ENCODE measurements at regions not wholly inside any gene's neighbourhood (a gene's known extent, or its start where the extent isn't known, plus 50 kb on each side); places are given as distances from the start of the nearest gene placed in this dataset.

GRCh38 chr10:2993636-2994035 lies 73.7 kb upstream of the PFKP start:
- TF ChIP-seq CTCF (IDR thresholded peaks at IDR 0.05) (no peak), POLR2A (IDR thresholded peaks at IDR 0.05) (no peak)
